ENCODE measurements at regions not wholly inside any gene's neighbourhood (a gene's known extent, or its start where the extent isn't known, plus 50 kb on each side); places are given as distances from the start of the nearest gene placed in this dataset.
"Not testable (repeated sequence)": the region's sequence is repeated elsewhere in the genome, so short reads cannot be mapped to it uniquely, and the experiment has no call there.

DNA sequence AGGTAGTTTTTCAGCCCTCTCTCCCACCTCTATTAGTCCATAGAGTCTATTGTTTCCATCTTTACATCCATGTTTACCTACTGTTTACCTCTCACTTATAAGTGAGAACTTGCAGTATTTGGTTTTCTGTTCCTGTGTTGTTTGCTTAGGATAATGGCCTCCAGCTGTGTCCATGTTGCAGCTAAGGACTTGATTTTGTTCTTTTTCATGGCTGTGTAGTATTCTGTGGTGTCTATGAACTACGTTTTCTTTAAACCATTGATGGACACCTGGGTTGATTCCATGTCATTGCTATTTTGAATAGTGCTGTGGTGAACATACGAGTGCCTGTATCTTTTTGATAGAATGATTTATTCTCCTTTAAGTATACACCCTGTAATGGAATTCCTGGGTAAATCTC, 292.4 kb downstream of the PHF14 start:
- Histone ChIP-seq H3K36me3 (ENCODE audit: control insufficient read depth, insufficient read depth, low read length) (no peaks in the 10 kb centered on the region), H3K4me3 (ENCODE audit: low read depth, low read length) (no peak overlapping the region), H3K27me3 (ENCODE audit: control insufficient read depth, insufficient read depth, low read length) (no peaks in the 10 kb centered on the region)
- no peak for DNase-seq (ENCODE audit: low read depth)
- TF ChIP-seq CTCF (IDR thresholded peaks at IDR 0.05; ENCODE audit: insufficient read depth, low read length, poor library complexity, severe bottlenecking): no peak

- TF ChIP-seq CTCF (IDR thresholded peaks at IDR 0.05; ENCODE audit: insufficient read depth, low read length, poor library complexity, severe bottlenecking): no peak
- DNase-seq (ENCODE audit: low read depth): no peak
- Histone ChIP-seq H3K4me3 (ENCODE audit: low read depth, low read length) (no peak overlapping the region), H3K27me3 (ENCODE audit: control insufficient read depth, insufficient read depth, low read length) (no peaks in the 10 kb centered on the region), H3K36me3 (ENCODE audit: control insufficient read depth, insufficient read depth, low read length) (no peaks in the 10 kb centered on the region)
These were observed 298.7 kb downstream of the PHF14 start for GRCh38 chr7:11272352-11272751.

DNA sequence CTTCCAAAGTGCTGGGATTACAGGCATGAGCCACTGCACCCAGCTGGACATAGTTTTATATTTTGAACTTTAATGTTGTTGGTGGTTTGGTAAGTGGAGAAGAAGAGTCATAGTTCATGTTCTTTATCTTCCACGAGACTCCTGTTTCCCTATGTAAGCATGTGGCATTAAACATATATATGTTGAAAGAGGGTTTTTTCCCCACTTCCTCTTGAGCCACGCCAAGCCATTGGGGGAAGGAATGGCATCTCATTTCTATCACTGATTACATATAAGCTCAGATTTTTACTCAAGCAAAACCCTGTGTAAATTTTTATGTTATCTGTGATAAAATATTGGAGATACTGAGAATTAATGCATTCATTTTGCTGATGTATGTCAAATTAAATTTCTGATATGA, 300.4 kb downstream of the PHF14 start:
- TF ChIP-seq CTCF (IDR thresholded peaks at IDR 0.05; ENCODE audit: insufficient read depth, low read length, poor library complexity, severe bottlenecking): no peak
- DNase-seq (ENCODE audit: low read depth): no peak
- Histone ChIP-seq H3K4me3 (ENCODE audit: low read depth, low read length) (no peak overlapping the region), H3K27me3 (ENCODE audit: control insufficient read depth, insufficient read depth, low read length) (no peaks in the 10 kb centered on the region), H3K36me3 (ENCODE audit: control insufficient read depth, insufficient read depth, low read length) (no peaks in the 10 kb centered on the region)

- DNase-seq (ENCODE audit: low read depth): no peak
- no peak for TF ChIP-seq CTCF (IDR thresholded peaks at IDR 0.05; ENCODE audit: insufficient read depth, low read length, poor library complexity, severe bottlenecking)
- H3K4me3 ChIP-seq (ENCODE audit: low read depth, low read length): no peak overlapping the region
- H3K27me3 ChIP-seq (ENCODE audit: control insufficient read depth, insufficient read depth, low read length): no peaks in the 10 kb centered on the region
- H3K36me3 ChIP-seq (ENCODE audit: control insufficient read depth, insufficient read depth, low read length): no peaks in the 10 kb centered on the region
These were observed 308.3 kb downstream of the PHF14 start for GRCh38 chr7:11281953-11282352.

GRCh38 chr7:11283584-11283983, 309.9 kb downstream of the PHF14 start:
- not testable (repeated sequence) for H3K36me3 ChIP-seq (ENCODE audit: control insufficient read depth, insufficient read depth, low read length); H3K4me3 ChIP-seq (ENCODE audit: low read depth, low read length); H3K27me3 ChIP-seq (ENCODE audit: control insufficient read depth, insufficient read depth, low read length); DNase-seq (ENCODE audit: low read depth)

- H3K36me3 ChIP-seq (ENCODE audit: control insufficient read depth, insufficient read depth, low read length): no peaks in the 10 kb centered on the region
- H3K4me3 ChIP-seq (ENCODE audit: low read depth, low read length): no peak overlapping the region
- H3K27me3 ChIP-seq (ENCODE audit: control insufficient read depth, insufficient read depth, low read length): no peaks in the 10 kb centered on the region
- no peak for DNase-seq (ENCODE audit: low read depth)
- no peak for TF ChIP-seq CTCF (IDR thresholded peaks at IDR 0.05; ENCODE audit: insufficient read depth, low read length, poor library complexity, severe bottlenecking)
These were observed 317.2 kb downstream of the PHF14 start for GRCh38 chr7:11290863-11291262.

Measured in kidney epithelial cell (primary cell).